SU-DHL-6 (cell line): ENCODE measurements at regions not wholly inside any gene's neighbourhood (a gene's known extent, or its start where the extent isn't known, plus 50 kb on each side); places are given as distances from the start of the nearest gene placed in this dataset.

Source experiments
- CTCF ChIP-seq: fragments of 200-600 bp; sonication (generic); IDR thresholded peaks from one replicate; pipeline ENCODE4 v1.5.1; 2017; ENCODE audit warnings: antibody characterized with exemption, mild to moderate bottlenecking, low read length, moderate library complexity; ENCODE audit not compliant: insufficient read depth, poor library complexity, severe bottlenecking
- EZH2phosphoT487 ChIP-seq: fragments of 200-600 bp; sonication (generic), shearing (Covaris generic); conservative IDR thresholded peaks from 2 replicates; pipeline ENCODE4 v1.6.1; 2018; ENCODE audit warnings: mild to moderate bottlenecking, antibody characterized with exemption, low read length, moderate library complexity, mixed read lengths

GRCh38 chr1:244288663-244289062 is 163.0 kb downstream of the ADSS2 start:
- no peak for TF ChIP-seq CTCF
- TF ChIP-seq EZH2phosphoT487, result no peak
